IPS-NIHi7 (cell line): ENCODE measurements at regions not wholly inside any gene's neighbourhood (a gene's known extent, or its start where the extent isn't known, plus 50 kb on each side); places are given as distances from the start of the nearest gene placed in this dataset.

Experiments used
- DNase-seq: peaks from one replicate; pipeline ENCODE4 v3.0.0; 2012; ENCODE audit warnings: mixed read lengths; ENCODE audit errors: extremely low spot score

- DNase-seq: no peak
Measured at GRCh38 chr11:15618583-15619032, 503.9 kb downstream of the INSC start.

- no peak for DNase-seq
Measured at GRCh38 chr11:15621565-15621964, 506.8 kb downstream of the INSC start.

- DNase-seq: peak; percentile 49
Measured at GRCh38 chr11:15622231-15622890, 507.6 kb downstream of the INSC start.

GRCh38 chr11:15624701-15625100 is 510.0 kb downstream of the INSC start:
- no peak for DNase-seq

- no peak for DNase-seq
Measured at GRCh38 chr11:15625691-15626090, 511.0 kb downstream of the INSC start.

- DNase-seq: no peak
Measured at GRCh38 chr11:15627560-15627959, 512.8 kb downstream of the INSC start.

- DNase-seq: peak; percentile 64
Measured at GRCh38 chr11:15629690-15630321, 515.1 kb downstream of the INSC start.

- no peak for DNase-seq
Measured at GRCh38 chr11:15630896-15631295, 516.2 kb downstream of the INSC start.

GRCh38 chr11:15635521-15635920 is 520.8 kb downstream of the INSC start:
- no peak for DNase-seq

- no peak for DNase-seq
Measured at GRCh38 chr11:15636521-15637089, 521.9 kb downstream of the INSC start.

- DNase-seq: no peak
Measured at GRCh38 chr11:15638386-15638787, 523.7 kb downstream of the INSC start.

- no peak for DNase-seq
Measured at GRCh38 chr11:15640318-15640717, 525.6 kb downstream of the INSC start.

GRCh38 chr11:15641271-15642045 is 526.7 kb downstream of the INSC start:
- no peak for DNase-seq

GRCh38 chr11:15645201-15645600 is 530.5 kb downstream of the INSC start:
- DNase-seq: no peak

GRCh38 chr11:15649371-15650104 is 534.8 kb downstream of the INSC start:
- no peak for DNase-seq

GRCh38 chr11:15650105-15650938 is 535.6 kb downstream of the INSC start:
- peak; percentile 94 for DNase-seq

GRCh38 chr11:15651033-15651432 is 536.3 kb downstream of the INSC start:
- DNase-seq: no peak

- no peak for DNase-seq
Measured at GRCh38 chr11:15651816-15652215, 537.1 kb downstream of the INSC start.

GRCh38 chr11:15653191-15653710 is 538.5 kb downstream of the INSC start:
- no peak for DNase-seq

- DNase-seq: no peak
Measured at GRCh38 chr11:15654451-15654850, 539.7 kb downstream of the INSC start.

GRCh38 chr11:15655552-15655951 is 540.8 kb downstream of the INSC start:
- DNase-seq: no peak
